HG03139 (cell line): ENCODE measurements at regions not wholly inside any gene's neighbourhood (a gene's known extent, or its start where the extent isn't known, plus 50 kb on each side); places are given as distances from the start of the nearest gene placed in this dataset.

ENCODE experiments used
- ATAC-seq: cut with Tn5 transposase; IDR thresholded peaks from one replicate; pipeline ENCODE4 v1.9.1; 2021; ENCODE audit not compliant: unreplicated experiment

DNA sequence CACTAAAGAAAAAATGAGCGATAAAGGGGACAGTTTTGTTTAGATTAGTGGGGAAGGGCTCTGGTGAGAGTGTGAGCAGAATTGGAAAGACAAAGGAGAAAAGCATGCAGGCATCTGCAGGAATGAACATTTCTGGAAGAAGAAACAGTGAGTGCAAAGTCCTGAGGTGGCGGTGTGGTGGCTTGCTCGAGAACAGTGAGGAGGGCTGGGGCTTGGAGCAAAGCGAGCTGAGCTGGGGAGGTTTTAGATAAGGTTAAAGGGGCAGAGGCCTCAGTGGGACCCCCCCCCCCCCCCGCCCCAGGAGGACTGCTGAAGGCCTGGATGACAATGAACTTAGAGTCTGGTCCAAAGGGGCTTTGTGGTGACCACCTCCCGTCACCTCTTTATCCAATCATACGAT is 202.7 kb upstream of the MVB12B start:
- ATAC-seq, result no peak

DNA sequence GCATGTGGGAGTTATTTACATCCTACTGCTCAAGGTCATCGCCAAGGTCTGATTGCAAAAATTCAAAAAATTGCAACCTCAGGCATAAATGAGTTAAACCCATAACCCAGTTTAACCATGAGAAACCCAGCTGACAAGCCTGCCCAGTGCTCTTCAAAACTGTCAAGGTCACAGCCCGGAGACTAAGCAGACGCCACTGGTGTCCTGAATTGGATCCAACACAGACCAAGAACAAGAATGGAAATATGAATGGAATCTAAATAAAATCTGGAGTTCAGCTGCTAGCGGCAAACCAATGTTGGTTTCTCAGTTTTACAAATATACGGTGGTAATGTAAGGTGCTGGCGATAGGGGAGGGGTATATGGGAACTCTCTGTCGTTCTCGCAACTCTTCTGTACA is 201.5 kb upstream of the MVB12B start:
- no peak for ATAC-seq

DNA sequence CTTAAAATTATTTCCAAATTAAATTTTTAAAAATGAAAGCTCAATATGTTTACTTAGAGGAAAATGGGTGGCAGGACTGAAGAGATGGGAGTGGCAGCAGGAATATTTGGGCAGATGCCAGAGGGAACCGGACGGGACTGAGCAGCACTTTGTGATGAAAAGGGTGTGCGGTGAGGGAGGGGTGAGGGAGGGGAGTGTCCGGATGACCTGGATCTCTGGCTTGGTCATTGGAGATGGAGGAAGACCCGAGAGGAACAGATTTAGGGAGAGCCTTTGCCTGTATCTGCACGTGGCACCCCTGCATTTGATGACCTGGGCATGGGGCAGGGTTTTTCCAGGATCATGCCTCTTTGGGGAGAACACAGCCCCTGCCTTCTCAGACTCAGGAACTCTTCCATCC is 201.1 kb upstream of the MVB12B start:
- ATAC-seq, result no peak

DNA sequence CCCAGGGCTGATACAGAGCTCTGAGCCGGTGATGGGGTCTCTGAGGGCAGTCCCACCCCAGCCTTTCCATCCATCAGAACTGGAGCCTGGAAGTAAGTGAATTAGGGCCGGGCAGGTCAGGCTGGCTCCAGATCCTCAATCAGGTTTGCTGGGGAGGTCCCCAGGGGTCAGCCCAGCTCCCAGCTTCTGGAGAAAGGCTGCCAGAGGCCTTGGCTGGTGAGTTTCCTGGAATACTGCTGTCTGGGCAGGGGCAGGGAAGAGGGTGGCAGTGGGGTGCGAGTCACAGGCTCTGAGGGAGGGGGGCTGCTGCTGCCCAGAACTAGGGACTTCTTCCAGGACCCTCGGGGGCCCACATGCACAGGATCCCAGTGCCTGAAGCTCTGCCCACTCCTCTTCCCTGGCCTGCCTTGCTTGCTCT is 200.6 kb upstream of the MVB12B start:
- no peak for ATAC-seq

DNA sequence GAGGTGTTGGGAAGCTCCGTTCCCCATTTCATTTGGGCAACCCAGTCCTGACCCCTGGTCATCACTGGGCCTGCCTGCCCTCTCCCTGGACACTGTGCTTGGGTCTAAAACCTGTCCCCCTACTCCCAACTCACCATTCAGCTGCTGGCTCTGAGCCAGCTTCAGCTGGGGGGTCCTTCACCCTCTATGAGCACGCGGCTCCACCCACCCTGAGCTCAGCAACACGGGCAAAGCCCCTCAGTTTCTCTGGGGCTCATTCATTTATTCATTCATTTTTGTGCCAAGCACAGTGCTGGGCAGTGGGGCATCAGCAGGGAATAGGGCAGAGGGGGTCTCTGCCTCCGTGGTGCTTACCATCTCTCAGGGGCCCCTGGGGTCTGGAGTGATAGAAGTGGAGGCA is 199.8 kb upstream of the MVB12B start:
- no peak for ATAC-seq

DNA sequence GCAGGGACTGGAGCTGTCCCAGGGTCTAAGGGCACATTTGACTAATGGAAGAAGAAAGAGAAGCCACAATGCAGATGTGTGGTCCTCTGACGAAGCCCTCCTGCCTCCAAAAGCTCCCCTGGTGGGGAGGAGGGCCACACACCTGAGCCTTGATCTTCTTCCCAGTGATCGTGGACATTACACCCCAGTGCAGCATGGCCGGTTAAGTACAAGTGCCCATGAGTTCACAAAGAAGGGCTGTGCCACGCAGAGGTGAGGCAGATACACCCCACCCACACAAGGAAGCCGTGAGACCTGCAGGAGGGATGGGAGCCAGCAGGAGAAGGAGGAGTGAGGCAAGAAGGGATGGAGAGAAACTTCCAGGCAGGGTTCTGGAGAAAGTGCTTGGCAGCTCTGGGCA is 199.0 kb upstream of the MVB12B start:
- no peak for ATAC-seq

DNA sequence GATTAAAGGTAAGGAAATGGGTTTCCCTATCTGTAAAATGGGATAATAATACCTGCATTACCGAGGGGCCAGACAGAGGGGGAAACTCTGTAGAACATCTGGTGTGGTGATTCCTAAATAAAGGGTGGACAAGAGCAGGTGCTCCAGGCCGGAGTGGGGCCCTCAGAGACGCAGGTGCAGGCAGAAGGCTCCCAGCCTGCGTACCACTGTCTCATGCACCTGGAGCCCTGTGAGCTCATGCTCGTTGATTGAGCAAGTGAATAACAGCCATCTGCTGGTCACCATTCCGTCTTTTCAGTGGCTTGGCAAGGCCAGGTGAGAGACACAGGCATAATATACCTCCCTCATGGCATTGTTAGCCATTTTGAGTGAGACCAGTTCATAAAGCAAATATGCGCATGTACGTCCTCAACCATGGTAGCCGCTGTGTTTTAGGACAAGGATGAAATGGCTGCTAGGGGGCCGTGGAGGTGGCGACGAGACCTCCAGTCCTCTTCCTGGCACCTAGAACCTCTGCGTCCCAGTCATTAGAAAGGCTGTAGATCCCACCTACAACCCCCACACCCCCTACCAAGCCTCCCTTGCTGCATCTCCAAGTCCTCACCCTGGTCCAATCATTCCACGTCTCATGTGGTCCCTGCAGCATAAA is 198.0 kb upstream of the MVB12B start:
- ATAC-seq, result no peak

DNA sequence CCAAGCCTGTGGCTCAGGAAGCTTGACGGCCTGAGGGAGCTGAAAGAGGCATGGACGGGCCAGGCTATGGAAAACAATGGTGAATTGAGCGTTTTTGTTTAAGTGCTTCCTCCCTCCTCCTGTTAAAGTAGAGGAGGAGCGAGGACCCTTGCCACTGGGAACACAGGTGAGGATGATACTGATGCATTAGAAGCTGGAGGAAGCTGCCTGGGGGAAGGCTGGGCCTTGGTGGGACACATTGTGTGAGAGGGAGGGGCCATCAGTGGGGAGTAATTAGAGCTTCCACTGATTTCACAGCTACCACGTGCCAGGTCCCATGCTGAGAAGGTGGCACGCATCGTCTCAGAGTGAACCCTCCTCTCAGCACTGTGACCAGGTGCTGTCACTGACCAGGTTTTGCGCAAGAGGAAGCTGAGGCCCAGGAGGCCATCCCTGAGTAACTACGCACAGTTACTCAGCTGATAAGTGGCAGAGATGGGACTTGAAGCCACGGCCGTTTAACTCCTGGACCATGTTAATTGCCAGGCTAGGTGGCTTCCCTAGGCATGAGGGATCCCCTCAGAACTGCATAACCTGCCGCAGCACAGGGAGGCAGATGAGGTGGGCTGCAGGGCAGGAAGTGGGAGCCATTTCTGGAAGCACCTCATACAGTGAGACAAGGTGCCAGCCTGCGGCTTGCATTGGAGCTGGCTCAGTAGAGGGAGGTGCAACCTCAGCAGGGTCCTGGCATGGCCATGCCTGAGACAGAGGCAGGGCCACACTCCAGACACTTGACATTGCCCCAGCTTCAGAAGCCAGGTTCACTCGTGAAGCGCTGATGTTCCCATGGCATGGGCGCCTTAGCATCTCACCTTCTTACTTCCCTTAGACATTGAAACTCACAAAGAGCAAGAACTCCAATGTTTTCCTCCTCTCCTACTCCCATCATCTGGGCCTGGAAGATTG is 195.3 kb upstream of the MVB12B start:
- no peak for ATAC-seq

DNA sequence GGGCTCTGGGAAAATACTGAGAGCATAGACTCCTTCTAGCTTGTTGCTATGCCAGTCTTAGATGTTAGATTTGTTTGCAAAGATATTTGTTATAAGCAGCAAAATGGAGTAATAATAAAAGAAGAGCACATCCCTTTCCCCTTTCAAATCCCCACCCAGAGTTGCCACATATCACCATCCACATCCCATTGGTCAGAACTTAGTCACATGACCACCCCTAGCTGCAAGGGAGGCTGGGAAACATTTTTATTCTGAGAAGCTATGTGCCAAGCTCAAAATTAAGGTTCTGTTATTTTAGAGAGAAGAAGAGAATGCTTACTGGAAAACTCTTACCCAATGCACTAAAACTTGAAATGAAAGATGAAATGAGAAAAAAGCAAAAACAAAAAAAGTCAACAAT is 193.9 kb upstream of the MVB12B start:
- ATAC-seq, result no peak

DNA sequence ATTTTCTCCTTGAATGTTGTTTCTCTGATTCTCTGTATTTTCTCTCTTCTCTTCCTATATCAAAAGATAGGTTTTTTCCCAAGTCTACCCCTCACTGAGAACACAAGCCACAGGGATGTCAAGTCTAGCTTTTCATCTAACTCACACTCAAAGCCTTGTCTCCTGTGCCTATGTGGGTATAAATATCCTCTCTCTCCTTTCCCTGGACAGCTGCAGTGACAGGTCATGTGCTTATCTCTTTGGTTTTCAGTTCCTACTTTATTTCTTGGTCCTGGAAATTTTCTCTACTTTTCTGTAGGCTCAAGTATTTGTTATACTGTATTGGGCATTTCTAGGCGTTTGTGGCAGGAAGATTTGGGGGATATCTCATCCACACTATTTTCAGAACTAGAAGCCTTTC is 182.4 kb upstream of the MVB12B start:
- no peak for ATAC-seq

DNA sequence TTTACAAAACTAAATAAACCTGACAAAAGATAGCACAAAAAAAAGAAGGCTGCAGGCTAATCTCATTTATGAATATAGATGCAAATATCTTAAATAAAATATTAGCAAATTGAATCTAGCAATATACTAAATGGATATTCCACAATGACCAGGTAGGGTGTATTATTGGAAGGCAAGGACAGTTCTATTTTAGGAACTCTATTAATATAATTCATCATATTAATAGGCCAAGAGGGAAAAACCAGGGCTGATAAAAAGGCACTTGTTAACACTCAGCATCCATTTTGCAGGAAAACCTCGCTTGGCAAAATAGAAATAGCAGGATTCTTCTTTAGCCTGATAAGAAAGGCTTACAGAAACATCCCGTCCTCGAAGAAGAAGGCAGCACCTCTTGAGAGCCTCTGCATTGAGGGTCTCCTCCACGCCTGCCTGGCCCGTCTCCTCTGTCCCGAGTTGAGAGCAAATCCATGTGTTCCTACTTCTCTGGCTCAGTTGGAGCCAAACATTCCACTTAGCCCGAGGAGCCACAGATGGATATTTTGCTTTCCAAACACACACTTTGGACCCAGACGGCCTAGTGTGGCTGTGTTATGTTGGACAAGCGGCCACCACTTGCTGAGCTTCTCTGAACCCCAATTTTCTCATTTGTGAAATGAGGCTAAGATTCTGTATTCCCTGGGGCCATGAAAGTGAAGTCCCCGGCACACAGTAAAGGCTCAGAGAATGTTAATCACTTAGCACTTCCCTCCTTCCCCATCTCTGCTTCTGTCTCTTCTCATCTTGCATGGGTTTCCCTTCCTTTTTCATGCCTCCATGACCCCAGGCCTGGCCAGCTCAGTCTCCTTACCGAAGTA is 181.8 kb upstream of the MVB12B start:
- ATAC-seq, result no peak

DNA sequence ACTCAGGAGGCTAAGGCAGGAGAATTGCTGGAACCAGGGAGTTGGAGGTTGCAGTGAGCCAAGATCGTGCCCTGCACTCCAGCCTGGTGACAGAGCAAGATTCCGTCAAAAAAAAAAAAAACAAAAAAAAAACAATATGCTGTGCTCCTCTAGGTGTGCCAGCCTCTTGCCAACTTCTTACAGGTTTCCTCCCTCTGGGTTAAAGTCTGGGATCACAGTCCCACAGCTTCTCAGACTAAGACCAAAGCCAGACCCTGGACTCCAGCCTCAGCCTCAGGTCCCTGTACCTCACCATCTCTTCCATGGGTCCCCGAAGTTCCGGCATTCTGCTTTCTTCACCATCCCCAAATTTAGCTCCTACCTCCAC is 180.8 kb upstream of the MVB12B start:
- no peak for ATAC-seq

DNA sequence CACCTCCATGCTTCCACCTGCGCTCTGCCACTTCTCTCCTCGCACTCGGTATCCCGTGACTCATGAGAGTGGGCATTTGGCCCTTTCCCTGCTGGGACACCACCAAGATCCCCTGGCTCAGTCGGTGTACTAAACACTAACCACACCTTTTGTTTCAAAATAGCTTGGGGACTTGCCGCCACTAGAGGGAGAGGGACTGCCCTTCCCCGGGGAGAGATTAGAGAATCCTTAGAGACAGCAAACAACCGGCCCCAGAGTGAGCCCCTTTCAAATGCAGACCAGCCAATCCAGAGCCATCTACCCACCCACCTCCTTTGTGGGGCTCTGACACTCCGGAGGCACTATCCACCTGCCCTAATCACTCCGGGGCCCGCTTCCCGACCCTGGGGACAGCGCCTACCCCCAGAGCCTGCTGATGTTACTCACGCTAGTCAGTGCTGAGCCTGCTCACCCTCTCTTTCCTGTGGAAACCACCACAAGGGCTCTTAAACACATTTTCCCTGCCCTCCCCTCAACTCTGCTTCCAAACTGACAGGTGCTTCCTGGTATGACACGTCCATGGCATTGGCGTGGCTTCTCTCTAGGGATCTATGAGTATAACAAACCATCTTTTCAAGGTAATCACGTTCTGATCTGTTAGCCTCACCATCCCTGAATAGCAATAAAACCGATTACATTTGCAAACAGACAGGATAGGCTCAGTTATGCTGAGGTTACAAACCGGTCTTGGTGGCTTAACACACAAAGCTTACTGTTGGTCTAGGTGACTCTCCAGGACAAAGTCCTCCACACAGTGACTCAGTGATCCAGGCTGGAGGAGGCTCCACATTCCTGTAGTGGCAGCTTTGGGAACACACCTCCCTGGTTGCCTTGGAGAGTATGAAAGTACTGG is 180.1 kb upstream of the MVB12B start:
- no peak for ATAC-seq

DNA sequence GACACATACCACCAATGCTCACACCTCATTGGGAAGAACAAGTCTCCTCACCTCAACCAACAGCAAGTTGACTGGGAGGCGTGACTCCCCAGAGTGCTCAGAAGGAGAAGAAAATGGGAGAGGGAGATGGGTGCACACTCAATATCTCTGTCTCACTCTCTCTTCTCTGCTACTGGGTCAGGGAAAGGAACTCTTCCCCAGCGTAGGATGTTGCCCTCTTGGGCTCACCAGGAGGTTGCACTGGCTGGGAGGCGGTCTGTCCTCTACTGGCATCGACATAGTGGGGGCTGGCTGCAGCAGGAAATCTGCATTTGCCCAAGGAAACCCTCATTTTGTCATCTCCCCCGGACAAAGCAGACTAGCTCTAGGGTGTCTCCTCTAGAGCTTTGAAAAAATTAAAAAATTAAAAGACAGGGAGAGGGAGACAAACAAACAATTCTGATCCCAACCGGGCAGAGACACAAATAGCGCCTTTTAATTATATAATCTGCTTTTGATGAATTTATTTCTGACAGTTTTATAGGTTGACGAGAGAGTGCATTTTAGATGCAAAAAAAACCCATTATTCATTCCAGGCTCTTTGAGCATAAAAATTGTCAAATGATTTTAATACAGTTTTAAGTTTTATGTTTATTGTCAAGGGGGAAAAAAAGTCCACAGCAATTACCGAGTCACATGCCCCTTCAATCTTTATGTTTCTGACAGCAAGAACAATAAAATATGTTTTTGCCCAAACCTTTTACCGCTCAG is 179.3 kb upstream of the MVB12B start:
- no peak for ATAC-seq

DNA sequence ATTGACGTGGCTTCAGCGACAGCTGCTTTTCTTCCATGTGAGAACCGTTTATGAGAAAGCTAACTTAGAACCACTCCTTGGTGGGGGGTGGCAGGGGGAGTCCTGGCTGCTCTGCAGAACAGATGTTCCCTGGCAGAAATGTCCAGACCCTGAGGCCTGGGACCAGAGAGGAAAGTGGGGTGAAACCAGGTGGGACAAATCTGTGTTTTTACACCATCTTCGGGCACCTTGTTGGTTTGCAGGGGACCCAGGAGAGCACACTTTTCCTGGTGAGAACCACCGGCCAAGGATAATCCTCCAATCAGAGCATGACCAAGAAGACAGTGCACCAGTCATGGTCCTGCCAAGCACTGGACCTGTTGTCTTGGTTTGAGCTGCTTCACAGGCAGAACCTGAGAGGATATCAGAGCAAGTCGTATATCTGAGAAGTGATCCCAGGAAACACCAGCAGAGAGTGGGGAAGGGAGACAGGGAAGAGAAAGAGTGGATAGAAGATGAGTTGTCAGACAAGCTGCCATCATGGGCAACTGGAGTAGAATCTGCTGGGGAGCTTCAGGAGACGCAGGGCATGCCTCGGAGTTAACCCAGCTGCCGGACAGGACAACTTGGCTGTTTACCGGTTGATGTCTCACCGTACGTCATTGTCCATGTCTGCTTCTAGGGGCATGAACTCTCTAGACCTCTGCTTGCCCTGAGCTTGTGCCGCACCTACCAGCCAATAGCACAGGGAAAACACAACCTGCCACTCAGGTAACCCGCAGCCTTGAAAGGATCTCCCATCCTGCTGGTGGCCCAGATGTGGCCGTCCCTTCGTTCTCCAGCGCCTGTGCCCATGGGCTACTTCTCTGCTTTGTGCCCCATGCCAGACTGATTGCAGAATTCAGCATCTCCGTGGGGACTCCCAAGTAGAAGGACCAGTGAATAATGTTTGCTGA is 178.4 kb upstream of the MVB12B start:
- ATAC-seq, result no peak

DNA sequence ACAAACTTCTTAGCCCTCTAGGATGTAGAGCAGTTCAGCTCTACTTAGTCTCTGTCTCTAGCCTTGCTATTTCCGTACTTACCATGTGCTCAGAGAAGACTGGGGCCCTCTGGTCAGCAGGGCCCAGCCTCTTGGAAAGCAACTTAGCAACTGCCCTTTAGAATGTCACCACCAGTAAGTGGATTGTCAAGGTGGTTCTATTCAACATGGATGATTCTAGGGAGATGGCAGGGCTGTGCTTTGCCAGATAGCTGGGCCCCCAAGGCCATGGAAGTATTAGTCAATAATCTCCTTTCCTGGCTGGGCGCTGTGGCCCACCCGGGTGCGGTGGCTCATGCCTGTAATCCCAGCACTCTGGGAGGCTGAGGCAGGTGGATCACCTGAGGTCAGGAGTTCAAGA is 177.6 kb upstream of the MVB12B start:
- no peak for ATAC-seq

DNA sequence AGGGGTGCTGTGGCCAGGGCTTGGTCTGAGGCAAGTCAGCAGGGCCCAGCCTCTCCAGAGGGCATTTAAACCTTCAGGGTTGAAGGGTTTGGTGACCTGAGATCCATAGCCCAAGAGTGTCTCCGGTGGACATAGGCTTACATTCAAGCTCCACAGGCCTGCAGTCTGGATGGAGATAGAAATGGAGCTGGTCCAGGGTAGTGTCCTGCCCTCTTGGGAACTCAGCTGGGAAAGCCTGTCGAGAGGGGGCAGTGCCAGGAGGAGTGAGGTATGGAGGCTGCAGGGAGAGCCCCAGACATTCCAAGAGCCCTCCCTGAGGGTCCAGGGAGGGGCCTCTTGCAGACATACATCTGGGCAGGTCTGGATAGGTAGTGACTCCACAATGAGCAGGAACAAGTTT is 177.0 kb upstream of the MVB12B start:
- ATAC-seq, result no peak

DNA sequence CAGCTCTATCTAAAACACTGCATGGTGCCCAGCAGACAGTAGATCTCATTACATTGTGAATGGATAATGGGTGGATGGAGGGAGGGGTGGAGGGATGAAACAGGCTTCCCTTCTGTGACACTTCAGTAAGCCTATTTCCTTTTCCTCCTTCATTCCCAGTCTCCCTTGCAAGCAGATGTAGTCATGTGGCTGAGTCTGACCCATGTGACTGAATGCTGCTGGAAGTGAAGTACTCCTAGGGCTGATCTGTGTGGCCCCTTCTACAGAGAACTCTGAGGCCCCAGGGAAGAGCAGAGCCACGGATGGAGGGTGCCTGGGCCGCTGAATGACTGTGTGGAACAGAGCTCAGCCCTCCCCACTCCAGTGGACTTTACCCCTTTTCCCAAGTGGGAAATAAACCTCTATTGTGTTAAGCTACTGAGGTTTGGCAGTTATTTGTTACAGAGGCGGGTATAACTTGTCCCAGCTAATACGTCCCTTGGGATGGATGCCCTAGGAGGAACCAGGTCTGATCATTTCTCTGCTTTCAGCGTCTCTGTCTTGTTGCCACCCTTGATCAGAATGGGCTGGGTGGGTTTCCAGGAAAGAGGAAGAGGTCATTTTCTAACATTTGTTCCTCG is 176.1 kb upstream of the MVB12B start:
- ATAC-seq, result no peak
